ENCODE measurements at regions not wholly inside any gene's neighbourhood (a gene's known extent, or its start where the extent isn't known, plus 50 kb on each side); places are given as distances from the start of the nearest gene placed in this dataset.

- CTCF ChIA-PET = interaction anchor here (1.5 kb wide), 1 partner anchor 25 kb away, joined by 4 read pairs; no protein-coding TSS in a partner anchor
- H3K4me1 Mint-ChIP-seq = no peaks in the 10 kb centered on the region
- H3K9me3 Mint-ChIP-seq (ENCODE audit: low read depth) = peaks cover 2% of the 10 kb centered on the region
- no peaks in the 10 kb centered on the region for H3K36me3 Mint-ChIP-seq
- ATAC-seq (no peak), DNase-seq (no peak)
- no peak overlapping the region for H3K27ac Mint-ChIP-seq
- no peaks in the 10 kb centered on the region for H3K27me3 Mint-ChIP-seq
- H3K4me3 Mint-ChIP-seq = no peak overlapping the region
Measured at GRCh38 chr18:69176741-69177140, 223.9 kb upstream of the DOK6 start.

GRCh38 chr18:69177702-69178101 lies 223.0 kb upstream of the DOK6 start:
- Mint-ChIP-seq H3K36me3 (no peaks in the 10 kb centered on the region), H3K4me1 (no peaks in the 10 kb centered on the region), H3K4me3 (no peak overlapping the region), H3K9me3 (ENCODE audit: low read depth) (no peaks in the 10 kb centered on the region), H3K27me3 (no peaks in the 10 kb centered on the region), H3K27ac (no peak overlapping the region)
- CTCF ChIA-PET = interaction anchor here (1.5 kb wide), 1 partner anchor 26 kb away, joined by 4 read pairs; no protein-coding TSS in a partner anchor
- ATAC-seq = no peak
- no peak for DNase-seq

- Mint-ChIP-seq H3K36me3 (no peaks in the 10 kb centered on the region), H3K4me1 (no peaks in the 10 kb centered on the region), H3K9me3 (ENCODE audit: low read depth) (no peaks in the 10 kb centered on the region), H3K4me3 (no peak overlapping the region), H3K27me3 (no peaks in the 10 kb centered on the region), H3K27ac (no peak overlapping the region)
- CTCF ChIA-PET = no interaction called here
- DNase-seq (no peak), ATAC-seq (no peak)
Measured at GRCh38 chr18:69186162-69186561, 214.5 kb upstream of the DOK6 start.

- Mint-ChIP-seq H3K27ac (no peak overlapping the region), H3K27me3 (no peaks in the 10 kb centered on the region), H3K4me1 (no peaks in the 10 kb centered on the region), H3K9me3 (ENCODE audit: low read depth) (no peaks in the 10 kb centered on the region), H3K36me3 (no peaks in the 10 kb centered on the region), H3K4me3 (no peak overlapping the region)
- DNase-seq (no peak), ATAC-seq (no peak)
- CTCF ChIA-PET = no interaction called here
Measured at GRCh38 chr18:69196336-69196735, 204.4 kb upstream of the DOK6 start.

- Mint-ChIP-seq H3K4me1 (no peaks in the 10 kb centered on the region), H3K27ac (no peak overlapping the region), H3K36me3 (no peaks in the 10 kb centered on the region), H3K27me3 (no peaks in the 10 kb centered on the region), H3K4me3 (no peak overlapping the region), H3K9me3 (ENCODE audit: low read depth) (no peaks in the 10 kb centered on the region)
- ATAC-seq (no peak), DNase-seq (no peak)
- CTCF ChIA-PET = no interaction called here
Measured at GRCh38 chr18:69205925-69206324, 194.8 kb upstream of the DOK6 start.

GRCh38 chr18:69208545-69208944 lies 192.1 kb upstream of the DOK6 start:
- H3K27me3 Mint-ChIP-seq = no peaks in the 10 kb centered on the region
- H3K9me3 Mint-ChIP-seq (ENCODE audit: low read depth) = no peaks in the 10 kb centered on the region
- H3K36me3 Mint-ChIP-seq = no peaks in the 10 kb centered on the region
- H3K4me1 Mint-ChIP-seq = no peaks in the 10 kb centered on the region
- CTCF ChIA-PET = no interaction called here
- DNase-seq (no peak), ATAC-seq (no peak)
- no peak overlapping the region for H3K4me3 Mint-ChIP-seq
- H3K27ac Mint-ChIP-seq = no peak overlapping the region

- no peak for ATAC-seq
- CTCF ChIA-PET = no interaction called here
- H3K4me1 Mint-ChIP-seq = no peaks in the 10 kb centered on the region
Measured at GRCh38 chr18:69209761-69210160, 190.9 kb upstream of the DOK6 start.

GRCh38 chr18:69213842-69214241 lies 186.8 kb upstream of the DOK6 start:
- no peaks in the 10 kb centered on the region for H3K9me3 Mint-ChIP-seq (ENCODE audit: low read depth)
- DNase-seq (no peak), ATAC-seq (no peak)
- no peak overlapping the region for H3K4me3 Mint-ChIP-seq
- no peaks in the 10 kb centered on the region for H3K4me1 Mint-ChIP-seq
- H3K27ac Mint-ChIP-seq = no peak overlapping the region
- H3K27me3 Mint-ChIP-seq = no peaks in the 10 kb centered on the region
- H3K36me3 Mint-ChIP-seq = no peaks in the 10 kb centered on the region
- CTCF ChIA-PET = no interaction called here

More at GRCh38 chr18:69209761-69210160, 190.9 kb upstream of the DOK6 start:
- Mint-ChIP-seq H3K4me3 (no peak overlapping the region), H3K27me3 (no peaks in the 10 kb centered on the region), H3K36me3 (no peaks in the 10 kb centered on the region), H3K9me3 (ENCODE audit: low read depth) (no peaks in the 10 kb centered on the region), H3K27ac (no peak overlapping the region)
- no peak for DNase-seq

GRCh38 chr18:69215161-69215560 lies 185.5 kb upstream of the DOK6 start:
- CTCF ChIA-PET = no interaction called here

GRCh38 chr18:69216321-69216720 lies 184.4 kb upstream of the DOK6 start:
- H3K9me3 Mint-ChIP-seq (ENCODE audit: low read depth) = no peaks in the 10 kb centered on the region
- H3K27me3 Mint-ChIP-seq = no peaks in the 10 kb centered on the region
- no peak for ATAC-seq
- H3K4me1 Mint-ChIP-seq = no peaks in the 10 kb centered on the region
- CTCF ChIA-PET = no interaction called here
- no peak overlapping the region for H3K4me3 Mint-ChIP-seq
- H3K36me3 Mint-ChIP-seq = no peaks in the 10 kb centered on the region
- H3K27ac Mint-ChIP-seq = no peak overlapping the region
- no peak for DNase-seq

More at GRCh38 chr18:69215161-69215560, 185.5 kb upstream of the DOK6 start:
- no peak overlapping the region for H3K4me3 Mint-ChIP-seq
- H3K27ac Mint-ChIP-seq = no peak overlapping the region
- DNase-seq = no peak
- no peaks in the 10 kb centered on the region for H3K36me3 Mint-ChIP-seq
- H3K9me3 Mint-ChIP-seq (ENCODE audit: low read depth) = no peaks in the 10 kb centered on the region
- H3K27me3 Mint-ChIP-seq = no peaks in the 10 kb centered on the region
- no peaks in the 10 kb centered on the region for H3K4me1 Mint-ChIP-seq
- no peak for ATAC-seq

GRCh38 chr18:69217196-69218000 lies 183.3 kb upstream of the DOK6 start:
- H3K9me3 Mint-ChIP-seq (ENCODE audit: low read depth) = no peaks in the 10 kb centered on the region
- H3K27me3 Mint-ChIP-seq = no peaks in the 10 kb centered on the region
- no peak overlapping the region for H3K27ac Mint-ChIP-seq
- DNase-seq (no peak), ATAC-seq (no peak)
- H3K36me3 Mint-ChIP-seq = no peaks in the 10 kb centered on the region
- H3K4me1 Mint-ChIP-seq = no peaks in the 10 kb centered on the region
- CTCF ChIA-PET = no interaction called here
- H3K4me3 Mint-ChIP-seq = no peak overlapping the region

- Mint-ChIP-seq H3K36me3 (no peaks in the 10 kb centered on the region), H3K27me3 (no peaks in the 10 kb centered on the region), H3K4me3 (no peak overlapping the region), H3K27ac (no peak overlapping the region), H3K4me1 (no peaks in the 10 kb centered on the region), H3K9me3 (ENCODE audit: low read depth) (no peaks in the 10 kb centered on the region)
- ATAC-seq (no peak), DNase-seq (no peak)
- CTCF ChIA-PET = no interaction called here
Measured at GRCh38 chr18:69220529-69220928, 180.2 kb upstream of the DOK6 start.

- no peaks in the 10 kb centered on the region for H3K4me1 Mint-ChIP-seq
- H3K4me3 Mint-ChIP-seq = no peak overlapping the region
- no peaks in the 10 kb centered on the region for H3K9me3 Mint-ChIP-seq (ENCODE audit: low read depth)
- no peak overlapping the region for H3K27ac Mint-ChIP-seq
- CTCF ChIA-PET = no interaction called here
- no peaks in the 10 kb centered on the region for H3K27me3 Mint-ChIP-seq
- no peak for DNase-seq
- ATAC-seq = no peak
- no peaks in the 10 kb centered on the region for H3K36me3 Mint-ChIP-seq
Measured at GRCh38 chr18:69222089-69222488, 178.6 kb upstream of the DOK6 start.

GRCh38 chr18:69226971-69227370 lies 173.7 kb upstream of the DOK6 start:
- Mint-ChIP-seq H3K27ac (no peak overlapping the region), H3K36me3 (no peaks in the 10 kb centered on the region), H3K4me1 (no peaks in the 10 kb centered on the region), H3K4me3 (no peak overlapping the region), H3K27me3 (no peaks in the 10 kb centered on the region), H3K9me3 (ENCODE audit: low read depth) (no peaks in the 10 kb centered on the region)
- ATAC-seq = no peak
- CTCF ChIA-PET = no interaction called here
- DNase-seq = no peak
